Activated CD4-positive, alpha-beta T cell treated with anti-CD3 and anti-CD28 coated beads, Interleukin-2, amount 50 U/mL, for 4 hours (primary cell): ENCODE measurements at regions not wholly inside any gene's neighbourhood (a gene's known extent, or its start where the extent isn't known, plus 50 kb on each side); places are given as distances from the start of the nearest gene placed in this dataset.

Experiments
- DNase-seq, 2 experiments: peaks; one replicate each; pipeline ENCODE4 v3.0.0-alpha.2; 2020

- no peak for DNase-seq
These were observed 88.5 kb upstream of the SLC38A4 start for GRCh38 chr12:46914336-46914735.

- DNase-seq: no peak
These were observed 89.3 kb upstream of the SLC38A4 start for GRCh38 chr12:46915082-46915481.

GRCh38 chr12:46915836-46916235, 90.0 kb upstream of the SLC38A4 start:
- DNase-seq: no peak

- DNase-seq: no peak
These were observed 91.1 kb upstream of the SLC38A4 start for GRCh38 chr12:46916796-46917419.

GRCh38 chr12:46917821-46918220, 92.0 kb upstream of the SLC38A4 start:
- DNase-seq: no peak

GRCh38 chr12:46918631-46919030, 92.8 kb upstream of the SLC38A4 start:
- DNase-seq: no peak

- DNase-seq: no peak
These were observed 94.0 kb upstream of the SLC38A4 start for GRCh38 chr12:46919666-46920400.

- DNase-seq: no peak
These were observed 94.7 kb upstream of the SLC38A4 start for GRCh38 chr12:46920499-46920898.

GRCh38 chr12:46921048-46921763, 95.4 kb upstream of the SLC38A4 start:
- DNase-seq: no peak

GRCh38 chr12:46921764-46922133, 96.0 kb upstream of the SLC38A4 start:
- no peak for DNase-seq

GRCh38 chr12:46926526-46926925, 100.7 kb upstream of the SLC38A4 start:
- no peak for DNase-seq

- DNase-seq: no peak
These were observed 104.3 kb upstream of the SLC38A4 start for GRCh38 chr12:46930101-46930500.

- DNase-seq: no peak
These were observed 108.2 kb upstream of the SLC38A4 start for GRCh38 chr12:46933947-46934346.

GRCh38 chr12:46934374-46935111, 108.7 kb upstream of the SLC38A4 start:
- DNase-seq: no peak

GRCh38 chr12:46935271-46935847, 109.6 kb upstream of the SLC38A4 start:
- DNase-seq: no peak

GRCh38 chr12:46936042-46936441, 110.2 kb upstream of the SLC38A4 start:
- DNase-seq: no peak

- no peak for DNase-seq
These were observed 112.4 kb upstream of the SLC38A4 start for GRCh38 chr12:46938071-46938678.

- DNase-seq: no peak
These were observed 116.2 kb upstream of the SLC38A4 start for GRCh38 chr12:46941981-46942380.

GRCh38 chr12:46942579-46942978, 116.8 kb upstream of the SLC38A4 start:
- DNase-seq: no peak

GRCh38 chr12:46944088-46944487, 118.3 kb upstream of the SLC38A4 start:
- no peak for DNase-seq

GRCh38 chr12:46944771-46945170, 119.0 kb upstream of the SLC38A4 start:
- DNase-seq: no peak

GRCh38 chr12:46945591-46945990, 119.8 kb upstream of the SLC38A4 start:
- DNase-seq: no peak

GRCh38 chr12:46946137-46946536, 120.3 kb upstream of the SLC38A4 start:
- DNase-seq: no peak
